ENCODE measurements at regions not wholly inside any gene's neighbourhood (a gene's known extent, or its start where the extent isn't known, plus 50 kb on each side); places are given as distances from the start of the nearest gene placed in this dataset.
"Not testable (repeated sequence)": the region's sequence is repeated elsewhere in the genome, so short reads cannot be mapped to it uniquely, and the experiment has no call there.

GRCh38 chr20:12511499-12511898 lies 497.3 kb upstream of the SPTLC3 start:
- no peaks in the 10 kb centered on the region for H3K36me3 Mint-ChIP-seq (ENCODE audit: low read depth)
- H3K4me3 Mint-ChIP-seq: no peak overlapping the region
- H3K27me3 Mint-ChIP-seq: no peaks in the 10 kb centered on the region
- no peak for ATAC-seq
- H3K4me1 Mint-ChIP-seq: no peaks in the 10 kb centered on the region
- H3K9me3 ChIP-seq (ENCODE audit: control insufficient read depth, low read length, poor library complexity, severe bottlenecking): peaks cover 3% of the 10 kb centered on the region
- no peak for DNase-seq
- no peak overlapping the region for H3K27ac Mint-ChIP-seq

- ATAC-seq: no peak
- peaks cover 3% of the 10 kb centered on the region for H3K9me3 ChIP-seq (ENCODE audit: control insufficient read depth, low read length, poor library complexity, severe bottlenecking)
- H3K4me3 Mint-ChIP-seq: no peak overlapping the region
- no peak for DNase-seq
- no peaks in the 10 kb centered on the region for H3K36me3 Mint-ChIP-seq (ENCODE audit: low read depth)
- no peak overlapping the region for H3K27ac Mint-ChIP-seq
- no peaks in the 10 kb centered on the region for H3K27me3 Mint-ChIP-seq
- H3K4me1 Mint-ChIP-seq: no peaks in the 10 kb centered on the region
These were observed 496.0 kb upstream of the SPTLC3 start for GRCh38 chr20:12512755-12513154.

- no peaks in the 10 kb centered on the region for H3K9me3 ChIP-seq (ENCODE audit: control insufficient read depth, low read length, poor library complexity, severe bottlenecking)
- H3K4me1 Mint-ChIP-seq: no peaks in the 10 kb centered on the region
- DNase-seq (no peak), ATAC-seq (no peak)
- H3K36me3 Mint-ChIP-seq (ENCODE audit: low read depth): no peaks in the 10 kb centered on the region
- H3K4me3 Mint-ChIP-seq: no peak overlapping the region
- H3K27ac Mint-ChIP-seq: no peak overlapping the region
- H3K27me3 Mint-ChIP-seq: no peaks in the 10 kb centered on the region
These were observed 480.7 kb upstream of the SPTLC3 start for GRCh38 chr20:12528104-12528503.

- ATAC-seq: no peak
- no peak for DNase-seq
- Mint-ChIP-seq H3K4me1 (no peaks in the 10 kb centered on the region), H3K27me3 (no peaks in the 10 kb centered on the region), H3K36me3 (ENCODE audit: low read depth) (no peaks in the 10 kb centered on the region), H3K27ac (no peak overlapping the region), H3K4me3 (no peak overlapping the region)
- H3K9me3 ChIP-seq (ENCODE audit: control insufficient read depth, low read length, poor library complexity, severe bottlenecking): no peaks in the 10 kb centered on the region
These were observed 480.2 kb upstream of the SPTLC3 start for GRCh38 chr20:12528591-12529041.

GRCh38 chr20:12531626-12532025 lies 477.1 kb upstream of the SPTLC3 start:
- no peak overlapping the region for H3K4me3 Mint-ChIP-seq
- H3K4me1 Mint-ChIP-seq: no peaks in the 10 kb centered on the region
- ATAC-seq (no peak), DNase-seq (no peak)
- H3K9me3 ChIP-seq (ENCODE audit: control insufficient read depth, low read length, poor library complexity, severe bottlenecking): no peaks in the 10 kb centered on the region
- no peaks in the 10 kb centered on the region for H3K36me3 Mint-ChIP-seq (ENCODE audit: low read depth)
- H3K27me3 Mint-ChIP-seq: no peaks in the 10 kb centered on the region
- no peak overlapping the region for H3K27ac Mint-ChIP-seq

- H3K4me1 Mint-ChIP-seq: no peaks in the 10 kb centered on the region
- ATAC-seq (no peak), DNase-seq (no peak)
- H3K27ac Mint-ChIP-seq: no peak overlapping the region
- H3K9me3 ChIP-seq (ENCODE audit: control insufficient read depth, low read length, poor library complexity, severe bottlenecking): no peaks in the 10 kb centered on the region
- H3K27me3 Mint-ChIP-seq: no peaks in the 10 kb centered on the region
- no peak overlapping the region for H3K4me3 Mint-ChIP-seq
- no peaks in the 10 kb centered on the region for H3K36me3 Mint-ChIP-seq (ENCODE audit: low read depth)
These were observed 473.5 kb upstream of the SPTLC3 start for GRCh38 chr20:12535316-12535715.

GRCh38 chr20:12535770-12536169 lies 473.0 kb upstream of the SPTLC3 start:
- H3K4me3 Mint-ChIP-seq: no peak overlapping the region

GRCh38 chr20:12554426-12554825 lies 454.3 kb upstream of the SPTLC3 start:
- no peak for ATAC-seq
- DNase-seq: no peak
- no peaks in the 10 kb centered on the region for H3K36me3 Mint-ChIP-seq (ENCODE audit: low read depth)
- H3K27me3 Mint-ChIP-seq: no peaks in the 10 kb centered on the region
- no peak overlapping the region for H3K27ac Mint-ChIP-seq
- no peaks in the 10 kb centered on the region for H3K9me3 ChIP-seq (ENCODE audit: control insufficient read depth, low read length, poor library complexity, severe bottlenecking)
- H3K4me1 Mint-ChIP-seq: no peaks in the 10 kb centered on the region
- H3K4me3 Mint-ChIP-seq: no peak overlapping the region

More at GRCh38 chr20:12535770-12536169, 473.0 kb upstream of the SPTLC3 start:
- no peak for ATAC-seq
- H3K27me3 Mint-ChIP-seq: no peaks in the 10 kb centered on the region
- no peaks in the 10 kb centered on the region for H3K36me3 Mint-ChIP-seq (ENCODE audit: low read depth)
- no peak for DNase-seq
- no peaks in the 10 kb centered on the region for H3K9me3 ChIP-seq (ENCODE audit: control insufficient read depth, low read length, poor library complexity, severe bottlenecking)
- H3K27ac Mint-ChIP-seq: no peak overlapping the region
- H3K4me1 Mint-ChIP-seq: no peaks in the 10 kb centered on the region

GRCh38 chr20:12555369-12555768 lies 453.4 kb upstream of the SPTLC3 start:
- H3K36me3 Mint-ChIP-seq (ENCODE audit: low read depth): no peaks in the 10 kb centered on the region
- H3K27ac Mint-ChIP-seq: no peak overlapping the region
- DNase-seq (no peak), ATAC-seq (no peak)
- no peaks in the 10 kb centered on the region for H3K9me3 ChIP-seq (ENCODE audit: control insufficient read depth, low read length, poor library complexity, severe bottlenecking)
- no peaks in the 10 kb centered on the region for H3K4me1 Mint-ChIP-seq
- H3K27me3 Mint-ChIP-seq: no peaks in the 10 kb centered on the region
- no peak overlapping the region for H3K4me3 Mint-ChIP-seq

GRCh38 chr20:12555849-12556248 lies 452.9 kb upstream of the SPTLC3 start:
- not testable (repeated sequence) for H3K9me3 ChIP-seq (ENCODE audit: control insufficient read depth, low read length, poor library complexity, severe bottlenecking); H3K4me1 Mint-ChIP-seq; H3K27me3 Mint-ChIP-seq; H3K4me3 Mint-ChIP-seq; H3K36me3 Mint-ChIP-seq (ENCODE audit: low read depth); H3K27ac Mint-ChIP-seq; ATAC-seq; DNase-seq

GRCh38 chr20:12557224-12557623 lies 451.5 kb upstream of the SPTLC3 start:
- Mint-ChIP-seq H3K36me3 (ENCODE audit: low read depth) (no peaks in the 10 kb centered on the region), H3K4me3 (no peak overlapping the region), H3K27ac (no peak overlapping the region), H3K27me3 (no peaks in the 10 kb centered on the region), H3K4me1 (no peaks in the 10 kb centered on the region)
- DNase-seq (no peak), ATAC-seq (no peak)
- H3K9me3 ChIP-seq (ENCODE audit: control insufficient read depth, low read length, poor library complexity, severe bottlenecking): no peaks in the 10 kb centered on the region

GRCh38 chr20:12564979-12565378 lies 443.8 kb upstream of the SPTLC3 start:
- no peaks in the 10 kb centered on the region for H3K36me3 Mint-ChIP-seq (ENCODE audit: low read depth)
- H3K9me3 ChIP-seq (ENCODE audit: control insufficient read depth, low read length, poor library complexity, severe bottlenecking): no peaks in the 10 kb centered on the region
- no peak overlapping the region for H3K4me3 Mint-ChIP-seq
- no peaks in the 10 kb centered on the region for H3K4me1 Mint-ChIP-seq
- H3K27me3 Mint-ChIP-seq: no peaks in the 10 kb centered on the region
- DNase-seq (no peak), ATAC-seq (no peak)
- H3K27ac Mint-ChIP-seq: no peak overlapping the region

GRCh38 chr20:12566596-12566995 lies 442.2 kb upstream of the SPTLC3 start:
- DNase-seq: no peak
- no peaks in the 10 kb centered on the region for H3K9me3 ChIP-seq (ENCODE audit: control insufficient read depth, low read length, poor library complexity, severe bottlenecking)
- Mint-ChIP-seq H3K36me3 (ENCODE audit: low read depth) (no peaks in the 10 kb centered on the region), H3K4me3 (no peak overlapping the region), H3K4me1 (no peaks in the 10 kb centered on the region), H3K27me3 (no peaks in the 10 kb centered on the region), H3K27ac (no peak overlapping the region)
- ATAC-seq: no peak

- ATAC-seq: no peak
- Mint-ChIP-seq H3K27me3 (no peaks in the 10 kb centered on the region), H3K36me3 (ENCODE audit: low read depth) (no peaks in the 10 kb centered on the region), H3K4me1 (no peaks in the 10 kb centered on the region), H3K27ac (no peak overlapping the region), H3K4me3 (no peak overlapping the region)
- DNase-seq: no peak
- H3K9me3 ChIP-seq (ENCODE audit: control insufficient read depth, low read length, poor library complexity, severe bottlenecking): no peaks in the 10 kb centered on the region
These were observed 438.4 kb upstream of the SPTLC3 start for GRCh38 chr20:12570371-12570770.

- Mint-ChIP-seq H3K4me3 (no peak overlapping the region), H3K36me3 (ENCODE audit: low read depth) (no peaks in the 10 kb centered on the region), H3K4me1 (no peaks in the 10 kb centered on the region), H3K27ac (no peak overlapping the region), H3K27me3 (no peaks in the 10 kb centered on the region)
- DNase-seq (no peak), ATAC-seq (no peak)
- no peaks in the 10 kb centered on the region for H3K9me3 ChIP-seq (ENCODE audit: control insufficient read depth, low read length, poor library complexity, severe bottlenecking)
These were observed 435.3 kb upstream of the SPTLC3 start for GRCh38 chr20:12573442-12573841.
